Adrenal gland (tissue), 9 donors: ENCODE measurements at regions not wholly inside any gene's neighbourhood (a gene's known extent, or its start where the extent isn't known, plus 50 kb on each side); places are given as distances from the start of the nearest gene placed in this dataset.

ENCODE experiments used
- DNase-seq, 7 donors: peaks; one replicate each; pipeline ENCODE4 v3.0.0-alpha.2; 2019 to 2020
- H3K27ac ChIP-seq, 5 donors: fragments of 200-600 bp; sonication (generic) in 4 of 5; 1 replicate in 3 of 5; 2 replicates in 2 of 5; pipeline versions ENCODE4 v1.5.1 to v1.8.0; 2016 to 2020; ENCODE audit warnings: mild to moderate bottlenecking in 1 of 5
- H3K27me3 ChIP-seq: fragments of 200-600 bp; 2 replicates; pipeline ENCODE4 v1.8.0; 2021
- H3K36me3 ChIP-seq, 2 donors: fragments of 200-600 bp; replicated peaks in 1 of 2; 1 replicate in 1 of 2; 2 replicates in 1 of 2; pipeline versions ENCODE4 v1.5.1 to v1.8.0; 2018 to 2022
- H3K4me1 ChIP-seq, 2 donors: fragments of 200-600 bp; replicated peaks in 1 of 2; 1 replicate in 1 of 2; 2 replicates in 1 of 2; pipeline versions ENCODE4 v1.5.1 to v1.8.0; 2018 to 2021
- H3K4me3 ChIP-seq, 4 donors: fragments of 200-600 bp; sonication (generic) in 3 of 4; one replicate each; pipeline ENCODE4 v1.5.1; 2016 to 2018
- H3K9me3 ChIP-seq, 3 donors: fragments of 200-600 bp; sonication (generic) in 1 of 3; replicated peaks in 1 of 3; 1 replicate in 2 of 3; 2 replicates in 1 of 3; pipeline versions ENCODE4 v1.5.1 to v1.8.0; 2016 to 2021
- POLR2A ChIP-seq, 2 donors: fragments of 450-650 bp; IDR thresholded peaks; one replicate each; pipeline ENCODE4 v1.6.1; 2017; ENCODE audit warnings: antibody characterized with exemption in 2 of 2, mild to moderate bottlenecking in 2 of 2, moderate library complexity in 1 of 2
- WGBS, 4 donors: extraction: QIAGEN DNeasy Blood & Tissue Kit in 2 of 4; methylation state at CpG; one replicate each; pipeline versions ENCODE4 v1.1.5 to v1.1.7; 2013 to 2017; 5-methylcytosine and 5-hydroxymethylcytosine counted together
- intact Hi-C, 2 donors: fragments of 100-400 bp; cut with DNase I; formaldehyde crosslinking; loops; one replicate each; pipeline versions ENCODE4 v1.14.1 to v1.15.0; 2022 to 2023
- TF ChIP-seq, protein P1 (sequence below), 6 experiments: fragments of 450-650 bp in 4 of 6; fragments of 200-600 bp in 2 of 6; sonication (generic) in 1 of 6; IDR thresholded peaks; 1 replicate in 5 of 6; 2 replicates in 1 of 6; pipeline versions ENCODE4 v1.5.1 to v1.8.0; 2016 to 2021; ENCODE audit warnings: antibody characterized with exemption in 6 of 6, mild to moderate bottlenecking in 2 of 6, moderate library complexity in 1 of 6
- donor health status: healthy with polysubstance abuse.
- donor health status: Bipolar disorder and iron deficiency.
- donor health status: DM: yes; HTN: yes; CAD: no.
- donor health status: DM: no; HTN: no; CAD: no.
- donor health status: DM: no; HTN: no; CAD: no.

DNA sequence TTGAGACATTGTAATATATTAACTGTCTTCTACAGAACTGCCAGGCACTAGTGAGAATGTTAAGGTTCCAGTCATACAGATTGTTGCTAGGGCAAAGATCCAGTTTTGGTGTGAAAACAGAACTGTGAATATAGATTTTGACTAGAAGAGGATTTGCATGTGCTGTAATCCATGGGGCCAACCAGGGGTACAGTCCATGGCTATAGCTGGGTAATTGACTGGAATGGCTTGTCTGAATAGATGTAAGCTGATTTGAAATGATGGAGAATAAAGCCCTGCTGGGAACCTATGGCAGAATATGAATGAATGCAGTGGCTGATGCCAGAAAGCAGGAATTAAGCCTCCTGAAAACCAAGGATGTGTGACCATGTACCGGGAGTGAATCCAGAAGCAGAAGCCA is 748.5 kb upstream of the CDH10 start:
- Histone ChIP-seq H3K4me3 (no peak overlapping the region), H3K9me3 (no peaks in the 10 kb centered on the region), H3K4me1 (no peaks in the 10 kb centered on the region), H3K27ac (no peak overlapping the region), H3K36me3 (no peaks in the 10 kb centered on the region), H3K27me3 (no peaks in the 10 kb centered on the region)
- DNase-seq = no peak
- intact Hi-C loops = no loop called here
- TF ChIP-seq POLR2A (IDR thresholded peaks at IDR 0.05) = no peak
- TF ChIP-seq, protein P1, sequence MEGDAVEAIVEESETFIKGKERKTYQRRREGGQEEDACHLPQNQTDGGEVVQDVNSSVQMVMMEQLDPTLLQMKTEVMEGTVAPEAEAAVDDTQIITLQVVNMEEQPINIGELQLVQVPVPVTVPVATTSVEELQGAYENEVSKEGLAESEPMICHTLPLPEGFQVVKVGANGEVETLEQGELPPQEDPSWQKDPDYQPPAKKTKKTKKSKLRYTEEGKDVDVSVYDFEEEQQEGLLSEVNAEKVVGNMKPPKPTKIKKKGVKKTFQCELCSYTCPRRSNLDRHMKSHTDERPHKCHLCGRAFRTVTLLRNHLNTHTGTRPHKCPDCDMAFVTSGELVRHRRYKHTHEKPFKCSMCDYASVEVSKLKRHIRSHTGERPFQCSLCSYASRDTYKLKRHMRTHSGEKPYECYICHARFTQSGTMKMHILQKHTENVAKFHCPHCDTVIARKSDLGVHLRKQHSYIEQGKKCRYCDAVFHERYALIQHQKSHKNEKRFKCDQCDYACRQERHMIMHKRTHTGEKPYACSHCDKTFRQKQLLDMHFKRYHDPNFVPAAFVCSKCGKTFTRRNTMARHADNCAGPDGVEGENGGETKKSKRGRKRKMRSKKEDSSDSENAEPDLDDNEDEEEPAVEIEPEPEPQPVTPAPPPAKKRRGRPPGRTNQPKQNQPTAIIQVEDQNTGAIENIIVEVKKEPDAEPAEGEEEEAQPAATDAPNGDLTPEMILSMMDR (IDR thresholded peaks at IDR 0.05) = no peak
- 67 to 96% (median 85%) methylated on average over 1 of the region's 1 CpG for WGBS, 4 donors

DNA sequence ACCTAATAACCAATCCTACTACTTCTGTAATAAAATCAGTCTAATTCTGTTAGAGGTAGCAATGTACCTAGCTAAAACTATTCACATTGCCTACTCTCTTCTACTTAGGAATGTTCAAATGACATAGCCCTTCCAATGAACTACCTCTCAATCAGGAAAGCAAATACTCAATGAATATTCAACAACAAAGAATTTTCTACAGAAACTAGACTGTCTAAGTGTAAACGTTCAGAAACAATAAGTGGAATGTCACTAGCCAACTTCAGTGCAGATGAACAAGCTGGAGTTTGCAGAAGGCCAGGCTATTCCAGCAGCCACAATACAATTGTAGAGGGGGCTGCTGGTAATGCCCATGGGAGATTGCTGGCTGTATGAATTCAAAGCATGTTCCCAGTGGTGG is 743.2 kb upstream of the CDH10 start:
- no peaks in the 10 kb centered on the region for H3K36me3 ChIP-seq
- 37 to 59% (median 46%) methylated on average over 1 of the region's 1 CpG for WGBS, 4 donors

DNA sequence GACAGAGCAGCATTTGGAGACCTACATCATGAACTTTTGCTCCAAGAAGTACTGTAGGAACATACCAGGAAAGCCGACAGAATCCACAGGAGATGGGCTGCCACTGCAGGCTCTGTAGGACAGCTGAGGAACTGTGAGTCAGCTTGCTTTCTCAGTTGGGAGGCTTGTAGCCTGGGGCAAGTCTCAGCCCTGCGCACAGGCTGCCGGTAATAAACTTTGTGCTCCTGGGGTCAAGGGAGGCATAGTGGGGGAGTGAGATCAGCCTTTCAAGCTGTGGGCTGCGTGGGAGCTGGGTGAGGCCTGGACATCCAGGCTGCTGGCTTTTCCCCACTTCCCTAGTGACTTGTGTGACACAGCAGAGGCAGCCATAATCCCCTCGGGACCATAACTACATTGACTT is 718.0 kb upstream of the CDH10 start:
- TF ChIP-seq, protein P1 (IDR thresholded peaks at IDR 0.05) = no peak
- no peak for TF ChIP-seq POLR2A (IDR thresholded peaks at IDR 0.05)
- no peak for DNase-seq
- Histone ChIP-seq H3K9me3 (no peaks in the 10 kb centered on the region), H3K36me3 (no peaks in the 10 kb centered on the region), H3K27me3 (no peaks in the 10 kb centered on the region), H3K27ac (no peak overlapping the region), H3K4me3 (no peak overlapping the region), H3K4me1 (no peaks in the 10 kb centered on the region)
- 79 to 93% (median 91%) methylated on average over 4 to 5 of the region's 5 CpGs for WGBS, 4 donors
- intact Hi-C loops = no loop called here

More for the DNA sequence above, 743.2 kb upstream of the CDH10 start:
- Histone ChIP-seq H3K27ac (no peak overlapping the region), H3K4me3 (no peak overlapping the region), H3K9me3 (peaks cover 0 to 6% (median 0%) of the 10 kb centered on the region in 3 donors), H3K27me3 (no peaks in the 10 kb centered on the region), H3K4me1 (no peaks in the 10 kb centered on the region)
- TF ChIP-seq, protein P1 (IDR thresholded peaks at IDR 0.05) = no peak
- TF ChIP-seq POLR2A (IDR thresholded peaks at IDR 0.05) = no peak
- intact Hi-C loops = no loop called here
- DNase-seq = no peak

DNA sequence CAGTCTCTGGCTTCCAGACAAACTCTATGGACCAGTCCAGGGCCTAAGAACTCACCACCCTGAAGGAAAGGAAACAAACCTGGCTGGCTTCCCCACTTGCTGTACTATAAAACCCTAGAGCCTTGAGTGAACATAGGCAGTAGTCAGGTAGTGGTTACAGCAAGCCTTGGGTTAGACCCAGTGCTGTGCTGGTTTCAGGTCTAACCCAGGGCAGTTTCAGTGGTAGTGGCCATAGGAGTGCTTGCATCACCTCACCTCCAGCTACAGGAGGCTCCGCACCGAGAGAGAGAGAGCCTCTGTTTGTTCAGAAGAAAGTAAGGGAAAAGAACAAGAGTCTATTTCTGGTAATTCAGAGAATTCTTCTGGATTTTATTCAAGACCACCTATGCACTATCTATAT is 714.1 kb upstream of the CDH10 start:
- no peaks in the 10 kb centered on the region for H3K9me3 ChIP-seq
- WGBS, 4 donors = 66 to 94% (median 90%) methylated on average over 2 of the region's 2 CpGs
- intact Hi-C loops = no loop called here
- no peaks in the 10 kb centered on the region for H3K36me3 ChIP-seq
- no peak for TF ChIP-seq POLR2A (IDR thresholded peaks at IDR 0.05)
- TF ChIP-seq, protein P1 (IDR thresholded peaks at IDR 0.05) = no peak
- no peaks in the 10 kb centered on the region for H3K27me3 ChIP-seq
- H3K4me1 ChIP-seq = no peaks in the 10 kb centered on the region
- H3K27ac ChIP-seq = no peak overlapping the region
- DNase-seq = no peak
- H3K4me3 ChIP-seq = no peak overlapping the region
